ENCODE measurements at regions not wholly inside any gene's neighbourhood (a gene's known extent, or its start where the extent isn't known, plus 50 kb on each side); places are given as distances from the start of the nearest gene placed in this dataset.

- TF ChIP-seq, protein P1, sequence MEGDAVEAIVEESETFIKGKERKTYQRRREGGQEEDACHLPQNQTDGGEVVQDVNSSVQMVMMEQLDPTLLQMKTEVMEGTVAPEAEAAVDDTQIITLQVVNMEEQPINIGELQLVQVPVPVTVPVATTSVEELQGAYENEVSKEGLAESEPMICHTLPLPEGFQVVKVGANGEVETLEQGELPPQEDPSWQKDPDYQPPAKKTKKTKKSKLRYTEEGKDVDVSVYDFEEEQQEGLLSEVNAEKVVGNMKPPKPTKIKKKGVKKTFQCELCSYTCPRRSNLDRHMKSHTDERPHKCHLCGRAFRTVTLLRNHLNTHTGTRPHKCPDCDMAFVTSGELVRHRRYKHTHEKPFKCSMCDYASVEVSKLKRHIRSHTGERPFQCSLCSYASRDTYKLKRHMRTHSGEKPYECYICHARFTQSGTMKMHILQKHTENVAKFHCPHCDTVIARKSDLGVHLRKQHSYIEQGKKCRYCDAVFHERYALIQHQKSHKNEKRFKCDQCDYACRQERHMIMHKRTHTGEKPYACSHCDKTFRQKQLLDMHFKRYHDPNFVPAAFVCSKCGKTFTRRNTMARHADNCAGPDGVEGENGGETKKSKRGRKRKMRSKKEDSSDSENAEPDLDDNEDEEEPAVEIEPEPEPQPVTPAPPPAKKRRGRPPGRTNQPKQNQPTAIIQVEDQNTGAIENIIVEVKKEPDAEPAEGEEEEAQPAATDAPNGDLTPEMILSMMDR (IDR thresholded peaks at IDR 0.05) = no peak
- TF ChIP-seq POLR2A (IDR thresholded peaks at IDR 0.05) = no peak
These were observed 436.6 kb upstream of the OPRM1 start for GRCh38 chr6:153602401-153602800.
